SIG-M5 (cell line): ENCODE measurements at regions not wholly inside any gene's neighbourhood (a gene's known extent, or its start where the extent isn't known, plus 50 kb on each side); places are given as distances from the start of the nearest gene placed in this dataset.
"Not testable (repeated sequence)": the region's sequence is repeated elsewhere in the genome, so short reads cannot be mapped to it uniquely, and the experiment has no call there.

Experiments used
- DNase-seq: peaks from one replicate; lab custom pipeline; 2025; lab: John Stamatoyannopoulos, UW

GRCh38 chr14:26655128-26655527 is 57.3 kb upstream of the NOVA1 start:
- DNase-seq, result no peak

GRCh38 chr14:26663506-26663905 is 65.7 kb upstream of the NOVA1 start:
- DNase-seq, result no peak

GRCh38 chr14:26678732-26679420 is 81.0 kb upstream of the NOVA1 start:
- DNase-seq, result not testable (repeated sequence)

GRCh38 chr14:26685401-26685800 is 87.6 kb upstream of the NOVA1 start:
- DNase-seq, result no peak

GRCh38 chr14:26687301-26687837 is 89.5 kb upstream of the NOVA1 start:
- no peak for DNase-seq

- DNase-seq, result no peak
These were observed 96.7 kb upstream of the NOVA1 start for GRCh38 chr14:26694521-26694920.

- DNase-seq, result no peak
These were observed 104.9 kb upstream of the NOVA1 start for GRCh38 chr14:26702721-26703230.

GRCh38 chr14:26703686-26704366 is 106.0 kb upstream of the NOVA1 start:
- no peak for DNase-seq

- no peak for DNase-seq
These were observed 109.4 kb upstream of the NOVA1 start for GRCh38 chr14:26707234-26707633.

GRCh38 chr14:26709019-26709418 is 111.2 kb upstream of the NOVA1 start:
- no peak for DNase-seq

GRCh38 chr14:26719514-26719913 is 121.7 kb upstream of the NOVA1 start:
- no peak for DNase-seq

- DNase-seq, result no peak
These were observed 124.4 kb upstream of the NOVA1 start for GRCh38 chr14:26722258-26722657.

GRCh38 chr14:26729851-26730250 is 132.0 kb upstream of the NOVA1 start:
- no peak for DNase-seq

- no peak for DNase-seq
These were observed 133.2 kb upstream of the NOVA1 start for GRCh38 chr14:26730929-26731618.

- DNase-seq, result no peak
These were observed 138.0 kb upstream of the NOVA1 start for GRCh38 chr14:26735811-26736210.

GRCh38 chr14:26738571-26738970 is 140.7 kb upstream of the NOVA1 start:
- DNase-seq, result no peak

GRCh38 chr14:26741711-26742212 is 143.9 kb upstream of the NOVA1 start:
- DNase-seq, result no peak

GRCh38 chr14:26743284-26743683 is 145.5 kb upstream of the NOVA1 start:
- no peak for DNase-seq

GRCh38 chr14:26744903-26745302 is 147.1 kb upstream of the NOVA1 start:
- DNase-seq, result no peak

- no peak for DNase-seq
These were observed 163.7 kb upstream of the NOVA1 start for GRCh38 chr14:26761532-26761931.

- no peak for DNase-seq
These were observed 167.5 kb upstream of the NOVA1 start for GRCh38 chr14:26765301-26765700.

GRCh38 chr14:26765768-26766520 is 168.1 kb upstream of the NOVA1 start:
- no peak for DNase-seq
